ENCODE measurements at regions not wholly inside any gene's neighbourhood (a gene's known extent, or its start where the extent isn't known, plus 50 kb on each side); places are given as distances from the start of the nearest gene placed in this dataset.

DNA sequence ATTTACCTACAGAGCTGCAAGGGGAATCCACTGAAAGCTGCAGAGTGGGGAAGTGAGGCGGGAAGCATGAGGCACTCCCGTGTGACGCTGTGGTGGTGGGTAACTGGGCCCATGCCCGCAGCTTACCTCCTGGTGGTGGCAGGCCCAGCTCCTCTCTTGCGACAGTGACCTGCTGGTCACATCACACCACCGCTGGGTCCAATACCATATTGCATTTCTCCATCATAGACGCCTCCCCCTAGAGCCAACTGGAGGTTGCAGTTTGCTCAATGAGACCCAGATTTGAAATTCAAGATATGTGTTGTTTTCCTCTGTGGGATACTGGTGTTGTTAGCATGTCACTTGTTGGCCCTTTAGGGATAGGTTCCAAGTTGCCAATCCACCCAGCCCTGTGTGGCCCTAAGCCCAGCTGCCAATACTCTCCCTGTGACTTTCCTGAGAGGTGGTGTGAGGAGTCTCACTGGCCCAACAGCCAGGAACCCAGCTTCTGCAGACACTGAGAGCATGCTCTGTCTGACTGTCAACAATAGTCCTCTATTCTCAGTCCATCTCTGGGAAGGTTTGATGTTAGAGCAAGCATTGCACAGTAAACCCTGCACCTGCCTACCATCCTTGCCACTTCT is 428.3 kb downstream of the GADD45G start:
- Mint-ChIP-seq H3K27me3 (ENCODE audit: low read depth in 3 of 3) (peaks cover 0 to 4% (median 1%) of the 10 kb centered on the region in 3 donors), H3K9me3 (peaks cover 0 to 4% (median 0%) of the 10 kb centered on the region in 7 donors)
- no peaks in the 10 kb centered on the region for H3K9me3 ChIP-seq (replicated peaks in 1 of 2; ENCODE audit: control insufficient read depth in 1 of 2, insufficient read depth in 1 of 2, low read length in 2 of 2)

DNA sequence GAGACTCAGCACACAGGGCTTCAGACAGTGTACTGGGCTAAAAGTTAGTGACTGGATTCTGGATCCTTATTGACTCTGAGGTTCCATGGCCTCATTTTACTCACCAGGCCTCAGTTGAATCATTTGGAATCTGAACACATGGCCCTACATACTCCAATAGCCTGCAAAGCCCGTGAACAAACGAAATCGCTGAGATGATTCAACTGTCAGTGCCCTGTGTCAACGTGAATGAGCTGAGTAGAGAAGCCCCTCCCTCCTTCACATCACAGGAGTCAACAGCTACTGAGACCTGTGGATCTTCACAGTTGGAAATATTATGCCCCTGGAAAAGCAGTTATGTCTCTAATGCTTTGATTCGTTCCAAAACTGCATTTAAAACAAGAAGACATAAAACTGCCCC is 429.3 kb downstream of the GADD45G start:
- no peaks in the 10 kb centered on the region for H3K27me3 ChIP-seq (ENCODE audit: control insufficient read depth in 2 of 2, insufficient read depth in 2 of 2, low read length in 2 of 2)
- H3K36me3 ChIP-seq (replicated peaks in 1 of 2; ENCODE audit: control insufficient read depth in 1 of 2, insufficient read depth in 2 of 2, low read length in 2 of 2) = no peaks in the 10 kb centered on the region
- Mint-ChIP-seq H3K27ac (no peak overlapping the region), H3K4me1 (peaks cover 5% of the 10 kb centered on the region), H3K27me3 (ENCODE audit: low read depth in 3 of 3) (peaks cover 0 to 4% (median 1%) of the 10 kb centered on the region in 3 donors), H3K9me3 (peaks cover 0 to 4% (median 0%) of the 10 kb centered on the region in 7 donors), H3K36me3 (no peaks in the 10 kb centered on the region), H3K4me3 (no peak overlapping the region)
- H3K9me3 ChIP-seq (replicated peaks in 1 of 2; ENCODE audit: control insufficient read depth in 1 of 2, insufficient read depth in 1 of 2, low read length in 2 of 2) = no peaks in the 10 kb centered on the region
- H3K4me2 ChIP-seq (replicated peaks; ENCODE audit: extremely low read depth, low read length, poor library complexity, severe bottlenecking) = no peak overlapping the region
- H4K20me1 ChIP-seq (ENCODE audit: insufficient read depth, low read length) = no peaks in the 10 kb centered on the region
- TF ChIP-seq, protein P1, sequence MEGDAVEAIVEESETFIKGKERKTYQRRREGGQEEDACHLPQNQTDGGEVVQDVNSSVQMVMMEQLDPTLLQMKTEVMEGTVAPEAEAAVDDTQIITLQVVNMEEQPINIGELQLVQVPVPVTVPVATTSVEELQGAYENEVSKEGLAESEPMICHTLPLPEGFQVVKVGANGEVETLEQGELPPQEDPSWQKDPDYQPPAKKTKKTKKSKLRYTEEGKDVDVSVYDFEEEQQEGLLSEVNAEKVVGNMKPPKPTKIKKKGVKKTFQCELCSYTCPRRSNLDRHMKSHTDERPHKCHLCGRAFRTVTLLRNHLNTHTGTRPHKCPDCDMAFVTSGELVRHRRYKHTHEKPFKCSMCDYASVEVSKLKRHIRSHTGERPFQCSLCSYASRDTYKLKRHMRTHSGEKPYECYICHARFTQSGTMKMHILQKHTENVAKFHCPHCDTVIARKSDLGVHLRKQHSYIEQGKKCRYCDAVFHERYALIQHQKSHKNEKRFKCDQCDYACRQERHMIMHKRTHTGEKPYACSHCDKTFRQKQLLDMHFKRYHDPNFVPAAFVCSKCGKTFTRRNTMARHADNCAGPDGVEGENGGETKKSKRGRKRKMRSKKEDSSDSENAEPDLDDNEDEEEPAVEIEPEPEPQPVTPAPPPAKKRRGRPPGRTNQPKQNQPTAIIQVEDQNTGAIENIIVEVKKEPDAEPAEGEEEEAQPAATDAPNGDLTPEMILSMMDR (IDR thresholded peaks at IDR 0.05) = no peak
- no peaks in the 10 kb centered on the region for H3K79me2 ChIP-seq (ENCODE audit: insufficient read depth, low read length)
- H3K4me3 ChIP-seq (replicated peaks in 1 of 3; ENCODE audit: low read depth in 2 of 3, low read length in 3 of 3) = no peak overlapping the region
- no peak overlapping the region for H3K27ac ChIP-seq (ENCODE audit: low read depth in 1 of 2, low read length in 2 of 2)
- H3K4me1 ChIP-seq (ENCODE audit: control insufficient read depth in 1 of 2, insufficient read depth in 2 of 2, low read length in 2 of 2) = no peaks in the 10 kb centered on the region
- no peak overlapping the region for H3K9ac ChIP-seq (ENCODE audit: insufficient read depth, low read length, poor library complexity, severe bottlenecking)
- H2AFZ ChIP-seq (ENCODE audit: insufficient read depth, low read depth, low read length, poor library complexity, severe bottlenecking) = no peak overlapping the region
- intact Hi-C loops (cut with micrococcal nuclease) = no loop called here
- DNase-seq = no peak
- WGBS (ENCODE audit: insufficient coverage) = 83% methylated on average over 1 of the region's 5 CpGs

More for the DNA sequence above, 428.3 kb downstream of the GADD45G start:
- no peak overlapping the region for H3K4me3 Mint-ChIP-seq
- H3K79me2 ChIP-seq (ENCODE audit: insufficient read depth, low read length) = no peaks in the 10 kb centered on the region
- TF ChIP-seq, protein P1 (IDR thresholded peaks at IDR 0.05) = no peak
- no peak overlapping the region for H3K27ac Mint-ChIP-seq
- H3K4me1 ChIP-seq (ENCODE audit: control insufficient read depth in 1 of 2, insufficient read depth in 2 of 2, low read length in 2 of 2) = no peaks in the 10 kb centered on the region
- H3K27ac ChIP-seq (ENCODE audit: low read depth in 1 of 2, low read length in 2 of 2) = no peak overlapping the region
- H3K9ac ChIP-seq (ENCODE audit: insufficient read depth, low read length, poor library complexity, severe bottlenecking) = no peak overlapping the region
- intact Hi-C loops (cut with micrococcal nuclease) = no loop called here
- no peaks in the 10 kb centered on the region for H3K27me3 ChIP-seq (ENCODE audit: control insufficient read depth in 2 of 2, insufficient read depth in 2 of 2, low read length in 2 of 2)
- H3K4me2 ChIP-seq (replicated peaks; ENCODE audit: extremely low read depth, low read length, poor library complexity, severe bottlenecking) = no peak overlapping the region
- no CpG with 5 or more reads among the region's 7 CpGs for WGBS (ENCODE audit: insufficient coverage)
- no peaks in the 10 kb centered on the region for H3K36me3 ChIP-seq (replicated peaks in 1 of 2; ENCODE audit: control insufficient read depth in 1 of 2, insufficient read depth in 2 of 2, low read length in 2 of 2)
- peaks cover 5% of the 10 kb centered on the region for H3K4me1 Mint-ChIP-seq
- H4K20me1 ChIP-seq (ENCODE audit: insufficient read depth, low read length) = no peaks in the 10 kb centered on the region
- DNase-seq = no peak
- no peak overlapping the region for H3K4me3 ChIP-seq (replicated peaks in 1 of 3; ENCODE audit: low read depth in 2 of 3, low read length in 3 of 3)
- no peak overlapping the region for H2AFZ ChIP-seq (ENCODE audit: insufficient read depth, low read depth, low read length, poor library complexity, severe bottlenecking)
- H3K36me3 Mint-ChIP-seq = no peaks in the 10 kb centered on the region
